CD14-positive monocyte (primary cell): ENCODE measurements at regions not wholly inside any gene's neighbourhood (a gene's known extent, or its start where the extent isn't known, plus 50 kb on each side); places are given as distances from the start of the nearest gene placed in this dataset.
"Not testable (repeated sequence)": the region's sequence is repeated elsewhere in the genome, so short reads cannot be mapped to it uniquely, and the experiment has no call there.

Experiments
- DNase-seq, 3 donors: peaks; one replicate each; pipeline ENCODE4 v3.0.0-alpha.2; 2011 to 2022
- H2AFZ ChIP-seq: 2 replicates; pipeline ENCODE4 v1.6.0; 2012; ENCODE audit warnings: mild to moderate bottlenecking, low read depth, low read length, inconsistent platforms; ENCODE audit not compliant: insufficient read depth, poor library complexity, severe bottlenecking
- H3K27ac ChIP-seq, 2 donors: 1 replicate in 1 of 2; 2 replicates in 1 of 2; pipeline ENCODE4 v1.5.1; 2012 to 2013; ENCODE audit warnings: low read length in 2 of 2, control low read depth in 1 of 2, inconsistent platforms in 1 of 2, low read depth in 1 of 2, mild to moderate bottlenecking in 1 of 2
- H3K27me3 ChIP-seq, 2 donors: one replicate each; pipeline versions ENCODE4 v1.6.0 to v1.6.1; 2011 to 2013; ENCODE audit warnings: low read length in 2 of 2; ENCODE audit not compliant: control insufficient read depth in 2 of 2, insufficient read depth in 2 of 2
- H3K36me3 ChIP-seq, 2 donors: replicated peaks in 1 of 2; 1 replicate in 1 of 2; 2 replicates in 1 of 2; pipeline versions ENCODE4 v1.5.1 to v1.6.1; 2012 to 2013; ENCODE audit warnings: low read length in 2 of 2, control low read depth in 1 of 2, inconsistent platforms in 1 of 2, mild to moderate bottlenecking in 1 of 2; ENCODE audit not compliant: insufficient read depth in 2 of 2, control insufficient read depth in 1 of 2
- H3K4me1 ChIP-seq, 2 donors: 1 replicate in 1 of 2; 2 replicates in 1 of 2; pipeline versions ENCODE4 v1.5.1 to v1.6.1; 2012 to 2013; ENCODE audit warnings: low read length in 2 of 2, control low read depth in 1 of 2, inconsistent platforms in 1 of 2, mild to moderate bottlenecking in 1 of 2, moderate library complexity in 1 of 2; ENCODE audit not compliant: insufficient read depth in 2 of 2, control insufficient read depth in 1 of 2
- H3K4me2 ChIP-seq: replicated peaks from 2 replicates; pipeline ENCODE3; 2012; ENCODE audit warnings: low read length, moderate library complexity, mild to moderate bottlenecking; ENCODE audit not compliant: poor library complexity, severe bottlenecking; ENCODE audit errors: extremely low read depth
- H3K4me3 ChIP-seq, 3 experiments: fragments of 200-600 bp in 1 of 3; sonication (generic) in 1 of 3; replicated peaks in 1 of 3; 1 replicate in 2 of 3; 2 replicates in 1 of 3; pipeline ENCODE4 v1.5.1; 2011 to 2013; ENCODE audit warnings: low read length in 3 of 3, mild to moderate bottlenecking in 3 of 3, control low read depth in 2 of 3, low read depth in 2 of 3, inconsistent platforms in 1 of 3, moderate library complexity in 1 of 3
- H3K79me2 ChIP-seq: 2 replicates; pipeline ENCODE4 v1.6.0; 2012; ENCODE audit warnings: mild to moderate bottlenecking, control low read depth, inconsistent platforms, low read length, moderate library complexity; ENCODE audit not compliant: insufficient read depth
- H3K9ac ChIP-seq: 2 replicates; pipeline ENCODE4 v1.6.0; 2017; ENCODE audit warnings: low read length, mild to moderate bottlenecking; ENCODE audit not compliant: insufficient read depth, poor library complexity, severe bottlenecking
- H3K9me3 ChIP-seq, 2 donors: replicated peaks in 1 of 2; 1 replicate in 1 of 2; 2 replicates in 1 of 2; pipeline versions ENCODE4 v1.5.1 to v1.6.1; 2012 to 2013; ENCODE audit warnings: low read length in 2 of 2, control low read depth in 1 of 2; ENCODE audit not compliant: control insufficient read depth in 1 of 2, insufficient read depth in 1 of 2
- H4K20me1 ChIP-seq: 2 replicates; pipeline ENCODE4 v1.6.0; 2012; ENCODE audit warnings: mild to moderate bottlenecking, low read length, control low read depth, moderate library complexity; ENCODE audit not compliant: insufficient read depth
- H3K27ac Mint-ChIP-seq, 7 donors: one replicate each; pipeline ENCODE4 v1.8.0; 2020; ENCODE audit warnings: mild to moderate bottlenecking in 7 of 7, mixed read lengths in 7 of 7, moderate library complexity in 6 of 7, inconsistent platforms in 2 of 7
- H3K27me3 Mint-ChIP-seq, 3 donors: one replicate each; pipeline ENCODE4 v1.8.0; 2021 to 2022; ENCODE audit warnings: low read depth in 3 of 3, mild to moderate bottlenecking in 3 of 3, mixed read lengths in 3 of 3, moderate library complexity in 3 of 3, inconsistent platforms in 1 of 3
- H3K36me3 Mint-ChIP-seq, 2 donors: one replicate each; pipeline ENCODE4 v1.8.0; 2020; ENCODE audit warnings: mixed read lengths in 2 of 2, inconsistent platforms in 1 of 2, mild to moderate bottlenecking in 1 of 2
- H3K4me1 Mint-ChIP-seq: one replicate; pipeline ENCODE4 v1.8.0; 2020; ENCODE audit warnings: mild to moderate bottlenecking, mixed read lengths
- H3K4me3 Mint-ChIP-seq, 2 donors: one replicate each; pipeline ENCODE4 v1.8.0; 2020; ENCODE audit warnings: mild to moderate bottlenecking in 2 of 2, mixed read lengths in 2 of 2, moderate library complexity in 1 of 2
- H3K9me3 Mint-ChIP-seq, 7 donors: one replicate each; pipeline ENCODE4 v1.8.0; 2020 to 2022; ENCODE audit warnings: mixed read lengths in 7 of 7, mild to moderate bottlenecking in 6 of 7, moderate library complexity in 6 of 7, inconsistent platforms in 2 of 7
- CTCF ChIP-seq: fragments of 200-600 bp; IDR thresholded peaks from one replicate; pipeline ENCODE4 v1.8.0; 2022; ENCODE audit warnings: antibody characterized with exemption, mild to moderate bottlenecking
- WGBS: methylation state at CpG from one replicate; pipeline ENCODE4 v1.1.5; 2013; ENCODE audit warnings: missing lambda C conversion rate; ENCODE audit not compliant: insufficient coverage; 5-methylcytosine and 5-hydroxymethylcytosine counted together
- intact Hi-C, 2 donors: fragments of 100-400 bp; cut with micrococcal nuclease; formaldehyde crosslinking; loops; one replicate each; pipeline versions ENCODE4 v1.15.0 to v1.15.1; 2023

DNA sequence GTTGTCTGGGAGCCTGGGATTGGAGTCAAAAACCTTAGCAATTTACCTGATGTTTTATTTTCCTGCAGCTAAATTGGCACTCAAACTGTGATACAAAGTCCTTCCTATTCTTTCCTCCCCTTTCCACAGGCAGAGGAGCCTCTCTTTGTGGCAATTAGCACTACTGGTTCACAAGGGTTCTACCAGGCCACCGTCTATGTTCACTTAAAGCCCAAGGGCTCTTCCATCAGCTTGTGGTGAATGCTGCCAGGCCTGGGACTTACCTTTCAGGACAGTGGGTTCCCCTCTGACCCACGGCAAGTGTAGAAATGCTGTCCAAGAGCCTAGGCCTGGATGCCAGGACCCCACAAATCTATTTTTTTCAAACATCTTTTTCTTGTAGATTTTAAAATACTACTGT is 251.9 kb upstream of the B3GALT2 start:
- TF ChIP-seq CTCF = no peak
- Histone ChIP-seq H3K36me3 (no peaks in the 10 kb centered on the region), H3K4me1 (no peaks in the 10 kb centered on the region), H2AFZ (no peak overlapping the region), H4K20me1 (no peaks in the 10 kb centered on the region), H3K4me3 (no peak overlapping the region), H3K9me3 (peaks cover 2 to 9% of the 10 kb centered on the region in 2 donors), H3K4me2 (no peak overlapping the region), H3K27ac (no peak overlapping the region), H3K79me2 (no peaks in the 10 kb centered on the region), H3K9ac (no peak overlapping the region), H3K27me3 (no peaks in the 10 kb centered on the region)
- H3K27ac Mint-ChIP-seq = no peak overlapping the region
- no peaks in the 10 kb centered on the region for H3K36me3 Mint-ChIP-seq
- intact Hi-C loops = no loop called here
- H3K4me3 Mint-ChIP-seq = no peak overlapping the region
- no peak for DNase-seq
- H3K27me3 Mint-ChIP-seq = peaks cover 0 to 2% (median 0%) of the 10 kb centered on the region in 3 donors
- 88% methylated on average over 1 of the region's 2 CpGs for WGBS
- H3K4me1 Mint-ChIP-seq = no peaks in the 10 kb centered on the region
- peaks cover 5 to 19% (median 14%) of the 10 kb centered on the region in 7 donors for H3K9me3 Mint-ChIP-seq

- Histone ChIP-seq H3K4me1 (no peaks in the 10 kb centered on the region), H3K27ac (no peak overlapping the region), H3K36me3 (no peaks in the 10 kb centered on the region), H2AFZ (no peak overlapping the region), H3K27me3 (no peaks in the 10 kb centered on the region), H3K4me2 (no peak overlapping the region), H3K9me3 (peaks cover 7 to 14% of the 10 kb centered on the region in 2 donors), H4K20me1 (no peaks in the 10 kb centered on the region), H3K4me3 (no peak overlapping the region), H3K9ac (no peak overlapping the region), H3K79me2 (no peaks in the 10 kb centered on the region)
- Mint-ChIP-seq H3K4me3 (no peak overlapping the region), H3K27me3 (peaks cover 0 to under 1% (median 0%) of the 10 kb centered on the region in 3 donors), H3K27ac (no peak overlapping the region), H3K9me3 (peaks cover 9 to 23% (median 19%) of the 10 kb centered on the region in 7 donors), H3K4me1 (no peaks in the 10 kb centered on the region), H3K36me3 (no peaks in the 10 kb centered on the region)
- TF ChIP-seq CTCF = no peak
- intact Hi-C loops = no loop called here
- DNase-seq = no peak
These were observed 251.4 kb upstream of the B3GALT2 start for GRCh38 chr1:193437785-193438184.

GRCh38 chr1:193437333-193437732 is 250.9 kb upstream of the B3GALT2 start:
- H3K27me3 ChIP-seq, intact Hi-C loops, H2AFZ ChIP-seq, H3K4me3 ChIP-seq, H3K79me2 ChIP-seq, H4K20me1 ChIP-seq, H3K27ac Mint-ChIP-seq, H3K4me2 ChIP-seq, H3K4me1 Mint-ChIP-seq, H3K27ac ChIP-seq, H3K27me3 Mint-ChIP-seq, H3K36me3 ChIP-seq, DNase-seq, H3K9ac ChIP-seq, H3K36me3 Mint-ChIP-seq, H3K4me3 Mint-ChIP-seq, H3K4me1 ChIP-seq: not testable (repeated sequence)
- 100% methylated on average over 1 of the region's 19 CpGs for WGBS
- peaks cover 14 to 28% (median 19%) of the 10 kb centered on the region in 7 donors for H3K9me3 Mint-ChIP-seq
- H3K9me3 ChIP-seq = peaks cover 12 to 18% of the 10 kb centered on the region in 2 donors
